ENCODE measurements at regions not wholly inside any gene's neighbourhood (a gene's known extent, or its start where the extent isn't known, plus 50 kb on each side); places are given as distances from the start of the nearest gene placed in this dataset.

DNA sequence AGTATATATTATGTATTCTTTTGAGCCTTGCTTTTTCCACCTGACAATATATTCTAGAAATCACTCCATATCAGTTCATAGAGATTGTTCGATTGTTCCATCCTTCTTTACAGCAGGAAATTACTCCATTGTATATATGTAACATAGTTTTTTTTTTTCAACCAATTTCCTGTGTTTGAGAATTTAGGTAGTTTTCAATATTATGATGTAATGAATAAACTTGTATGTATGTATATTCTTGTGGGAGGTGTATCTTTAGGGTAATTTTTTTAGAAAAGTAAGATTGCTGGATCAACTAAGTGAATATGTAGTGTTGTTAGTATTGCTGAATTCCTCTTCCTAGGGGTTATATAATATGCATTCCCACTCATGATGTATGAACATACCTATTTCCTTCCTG is 165.9 kb upstream of the PITX1 start:
- DNase-seq = no peak

GRCh38 chr5:135196483-135196882 is 162.5 kb upstream of the PITX1 start:
- DNase-seq = no peak

DNA sequence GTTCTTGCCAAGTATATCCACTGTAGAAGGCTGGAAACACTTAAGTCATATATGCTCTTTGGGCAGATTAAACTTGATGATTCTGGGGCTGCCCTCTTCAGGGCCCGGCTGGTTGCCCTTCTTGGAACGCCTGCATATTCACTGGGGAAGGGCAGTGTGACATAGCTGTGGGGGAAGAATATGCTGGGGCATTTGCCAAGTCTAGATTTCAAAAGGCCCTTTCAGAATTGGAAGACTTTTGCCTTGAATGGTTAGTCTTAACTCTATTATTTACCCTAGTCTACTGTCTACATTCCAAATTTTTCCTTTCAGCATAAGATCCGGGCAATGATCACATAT is 161.2 kb upstream of the PITX1 start:
- DNase-seq = no peak

DNA sequence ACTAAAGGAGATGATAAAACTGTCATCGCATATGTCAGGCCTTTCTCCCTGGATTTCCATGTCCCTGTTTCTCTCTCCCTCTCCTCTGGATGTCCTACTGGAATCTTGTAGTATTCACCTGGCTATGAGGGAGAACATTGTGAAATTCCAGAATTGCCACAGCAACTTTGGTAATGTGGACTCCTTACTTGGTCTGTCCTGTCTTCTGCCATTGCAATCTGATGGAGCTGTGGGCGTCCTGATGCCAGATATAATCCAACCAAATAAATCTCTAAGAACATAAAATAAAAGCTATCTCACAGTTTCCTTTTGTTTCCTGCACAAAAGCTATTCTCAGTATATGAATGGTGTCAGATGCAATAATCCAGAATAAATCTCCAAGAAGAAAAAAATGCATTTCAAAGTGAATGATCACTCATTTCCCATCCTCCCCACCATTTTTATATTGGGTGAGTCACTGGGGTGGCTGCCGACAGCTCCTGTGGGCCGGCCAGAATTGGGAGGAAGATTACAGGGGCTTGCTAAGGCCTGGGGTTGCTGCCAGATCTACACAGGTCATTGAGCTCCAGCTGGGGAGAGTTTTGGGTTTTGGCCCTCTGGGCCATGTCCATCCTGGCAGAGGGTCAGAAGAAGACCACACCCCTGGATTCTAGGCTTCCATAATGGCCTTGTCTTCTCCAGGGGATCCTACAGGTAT is 160.7 kb upstream of the PITX1 start:
- no peak for DNase-seq

- no peak for DNase-seq
Measured at GRCh38 chr5:135194126-135194488, 160.1 kb upstream of the PITX1 start.

- DNase-seq = no peak
Measured at GRCh38 chr5:135193213-135194125, 159.4 kb upstream of the PITX1 start.

- no peak for DNase-seq
Measured at GRCh38 chr5:135192351-135192750, 158.3 kb upstream of the PITX1 start.

DNA sequence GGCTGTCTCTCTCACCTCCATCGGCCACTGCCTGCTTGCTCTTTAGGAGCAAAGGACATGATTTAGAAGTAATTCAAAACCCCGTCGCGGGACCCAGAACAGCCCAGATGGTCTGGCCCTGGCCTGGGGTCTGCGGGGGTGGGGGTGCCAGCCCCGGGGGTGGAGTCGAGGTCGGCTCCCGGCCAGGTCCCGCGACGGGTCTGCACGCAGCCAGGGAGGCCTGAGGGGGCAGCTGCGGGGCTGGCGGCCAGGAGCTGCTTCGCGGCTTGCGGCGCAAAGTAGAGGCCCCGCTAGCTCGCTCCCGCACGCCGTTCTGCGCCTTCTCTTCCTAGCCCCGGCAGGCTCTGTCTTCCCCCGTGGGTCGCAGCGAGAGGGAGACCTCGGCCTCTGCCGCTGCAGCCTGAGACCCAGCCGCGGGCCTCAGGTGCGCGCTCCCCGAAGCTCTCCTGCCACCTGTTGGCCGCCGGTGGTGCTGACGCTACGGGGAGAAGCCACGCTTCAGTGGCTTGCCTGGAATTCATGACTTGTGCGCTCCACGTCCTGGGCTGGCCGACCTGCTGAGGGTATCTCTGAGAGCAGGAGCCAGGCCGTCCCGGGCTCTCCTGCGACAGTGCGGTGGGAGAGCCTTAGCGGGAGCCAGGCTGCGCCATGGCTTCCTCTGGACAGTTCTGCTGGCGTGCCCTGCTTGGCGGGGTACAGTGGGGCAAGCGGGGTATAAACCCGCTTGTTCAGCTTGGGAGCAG is 157.2 kb upstream of the PITX1 start:
- peak; percentile 70 for DNase-seq

DNA sequence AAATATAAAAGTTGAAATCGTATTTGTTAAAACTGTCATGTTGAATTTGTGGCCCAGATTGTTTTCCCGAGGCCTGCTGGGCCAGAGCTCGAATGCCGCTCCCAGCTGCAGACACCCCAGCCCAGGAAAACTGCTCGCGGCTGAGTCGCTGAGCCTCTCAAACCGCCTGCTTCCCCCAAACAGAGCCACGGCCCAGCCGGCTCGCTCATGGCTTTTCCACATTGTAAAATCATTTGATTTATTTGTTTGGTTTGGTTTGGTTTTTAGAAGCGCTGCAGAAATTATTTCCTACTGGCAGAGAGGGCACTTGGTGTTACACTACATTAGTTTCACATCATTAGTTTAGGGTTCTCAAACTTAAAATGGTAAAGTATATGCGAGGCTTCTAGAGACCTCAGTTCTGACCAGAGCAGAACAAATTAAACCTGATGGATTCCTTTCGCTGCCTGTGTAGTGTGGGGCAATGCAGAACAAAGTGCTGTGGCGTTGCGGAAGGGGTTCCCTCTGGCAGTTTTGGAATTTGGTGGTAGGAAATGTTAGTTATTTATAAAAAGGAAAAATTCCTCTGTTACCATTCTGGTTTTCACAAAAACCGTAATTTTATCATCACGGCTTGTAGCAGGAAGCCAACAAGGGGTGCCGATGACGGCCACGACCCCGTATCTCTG is 156.5 kb upstream of the PITX1 start:
- DNase-seq = no peak

- DNase-seq = no peak
Measured at GRCh38 chr5:135189024-135189423, 155.0 kb upstream of the PITX1 start.

GRCh38 chr5:135188233-135188914 is 154.3 kb upstream of the PITX1 start:
- no peak for DNase-seq

GRCh38 chr5:135186662-135187522 is 152.9 kb upstream of the PITX1 start:
- DNase-seq = no peak

- DNase-seq = peak; percentile 5
Measured at GRCh38 chr5:135185481-135186065, 151.5 kb upstream of the PITX1 start.

- no peak for DNase-seq
Measured at GRCh38 chr5:135184646-135185045, 150.6 kb upstream of the PITX1 start.

- no peak for DNase-seq
Measured at GRCh38 chr5:135183464-135183863, 149.4 kb upstream of the PITX1 start.

- no peak for DNase-seq
Measured at GRCh38 chr5:135182675-135183074, 148.6 kb upstream of the PITX1 start.

GRCh38 chr5:135181653-135182052 is 147.6 kb upstream of the PITX1 start:
- DNase-seq = no peak

DNA sequence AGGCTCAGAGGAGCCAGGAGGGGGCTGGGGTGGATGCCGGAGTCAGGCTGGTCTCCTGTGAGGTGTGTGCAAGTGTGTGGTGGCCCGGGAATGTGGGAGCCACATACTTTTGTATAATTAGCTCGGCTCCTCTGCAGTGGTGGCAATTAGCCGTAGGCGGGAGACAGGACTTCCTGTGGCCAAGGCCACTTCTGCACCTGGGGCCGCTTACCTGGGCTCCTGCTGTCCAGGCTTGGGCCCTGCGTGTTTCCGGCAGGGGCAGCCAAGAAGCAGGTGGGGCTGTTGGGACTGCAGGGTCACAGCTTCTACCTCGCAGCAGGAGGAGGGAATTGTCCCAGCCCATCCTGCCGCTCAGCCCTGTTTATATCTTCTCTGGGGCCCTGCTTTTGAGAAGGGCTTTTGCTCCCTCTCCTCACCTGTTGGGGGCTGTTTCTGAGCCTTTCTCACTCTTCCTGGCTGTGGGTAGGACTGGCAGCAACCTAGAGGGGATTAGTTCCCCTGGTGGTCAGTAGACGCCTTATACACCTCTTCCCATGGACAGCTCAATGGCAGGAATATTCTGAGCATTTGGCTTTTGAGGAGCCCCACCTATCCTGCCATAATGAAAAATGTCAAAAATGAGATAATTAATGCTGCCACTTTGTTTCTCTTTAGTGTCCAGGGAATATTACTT is 145.4 kb upstream of the PITX1 start:
- no peak for DNase-seq

DNA sequence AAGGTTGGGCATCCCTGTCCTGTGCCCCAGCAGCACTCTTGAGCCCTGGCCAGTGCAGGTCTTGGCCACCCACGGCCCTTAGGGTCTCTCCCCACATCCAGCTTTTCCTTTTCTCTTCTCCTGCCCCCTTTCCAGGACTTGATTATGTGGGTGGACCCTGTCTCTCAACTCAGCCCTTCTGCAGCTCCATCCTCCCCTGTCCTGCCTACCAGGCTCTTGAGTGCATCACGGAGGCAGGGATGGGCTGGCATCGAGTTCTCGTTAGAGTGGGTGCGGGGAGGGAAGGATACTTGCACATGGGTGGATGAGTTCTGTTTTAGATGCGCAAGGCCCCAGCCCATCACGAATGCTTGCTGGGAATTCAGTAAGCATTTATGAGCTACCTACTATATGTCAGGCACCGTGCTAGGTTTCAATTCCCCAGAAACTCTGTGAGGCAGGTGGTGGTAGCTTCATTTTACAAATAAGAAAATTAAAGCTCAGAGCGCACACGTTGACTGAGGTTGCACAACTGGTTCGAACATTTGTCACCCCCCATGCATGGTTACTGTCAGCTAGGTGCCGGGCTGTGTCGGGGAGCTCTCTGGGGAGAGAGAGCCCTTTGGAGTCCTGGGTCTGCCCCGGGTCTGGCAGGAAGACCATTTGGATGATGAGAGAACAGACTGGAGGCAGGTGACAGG is 144.6 kb upstream of the PITX1 start:
- DNase-seq = no peak

DNA sequence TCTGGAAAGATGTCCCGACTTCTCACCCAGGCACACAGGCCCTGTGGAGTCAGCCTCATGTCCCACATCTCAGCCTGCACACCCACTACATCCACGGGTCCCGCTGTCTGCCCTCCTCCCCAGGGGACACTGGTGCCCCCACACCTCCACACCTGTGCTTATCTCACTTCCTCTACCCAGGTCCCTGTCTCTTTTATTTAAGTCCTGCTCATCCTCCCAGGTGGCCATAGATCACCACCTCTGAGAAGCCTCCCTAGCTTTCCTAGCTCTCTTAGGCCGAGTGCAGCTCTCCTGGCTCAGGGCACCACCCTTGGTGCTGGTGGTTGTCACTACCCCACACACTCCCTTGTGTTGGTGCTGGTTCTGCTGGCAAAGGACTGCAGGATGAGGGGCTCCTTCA is 143.6 kb upstream of the PITX1 start:
- no peak for DNase-seq

Measured in CD4-positive, alpha-beta T cell treated with Interleukin-6 for 4 hours (primary cell).